ENCODE measurements at regions not wholly inside any gene's neighbourhood (a gene's known extent, or its start where the extent isn't known, plus 50 kb on each side); places are given as distances from the start of the nearest gene placed in this dataset.

DNA sequence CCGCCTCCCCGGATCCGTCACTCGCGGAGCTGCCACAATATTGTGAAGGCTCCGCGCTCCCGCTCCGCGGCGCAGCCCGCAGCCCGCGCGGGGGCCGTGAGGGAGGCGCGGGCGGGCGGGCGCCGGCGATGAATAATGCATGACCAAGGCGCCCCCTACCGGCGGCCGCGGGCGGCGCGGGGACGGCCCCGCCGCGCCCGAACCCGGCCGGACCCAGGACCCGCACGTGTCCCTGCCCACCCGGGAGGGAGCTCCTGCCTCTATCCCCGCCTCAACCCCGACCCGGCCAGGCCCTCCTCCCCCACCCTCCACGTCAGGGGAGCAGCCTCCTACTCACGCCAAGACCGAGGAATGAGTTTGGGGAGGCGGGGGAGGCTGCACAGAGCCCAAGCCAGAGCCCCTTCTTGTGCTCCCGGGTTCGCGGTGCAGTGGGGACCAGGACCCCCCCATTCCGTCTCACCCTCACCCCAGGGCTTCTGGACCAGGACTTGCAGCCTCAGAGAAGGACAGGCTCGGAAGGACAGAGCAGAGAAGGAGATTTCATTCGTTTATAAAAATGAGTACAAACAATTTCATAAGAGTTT lies 70.8 kb upstream of the CASZ1 start:
- TF ChIP-seq EZH2 (IDR thresholded peaks at IDR 0.05; ENCODE audit: borderline replicate concordance, low read length) (no peak), CTCF (conservative IDR thresholded peaks at IDR 0.05 in 1 of 2, IDR thresholded peaks at IDR 0.05 in 1 of 2; ENCODE audit: extremely low read depth in 1 of 2, insufficient read depth in 1 of 2, low read depth in 1 of 2, low read length in 2 of 2) (peak in 1 of 2 donors; percentile 28)

Data from mammary epithelial cell (primary cell).